Medulla oblongata (tissue), 1 donor: ENCODE measurements at regions not wholly inside any gene's neighbourhood (a gene's known extent, or its start where the extent isn't known, plus 50 kb on each side); places are given as distances from the start of the nearest gene placed in this dataset.
"Not testable (repeated sequence)": the region's sequence is repeated elsewhere in the genome, so short reads cannot be mapped to it uniquely, and the experiment has no call there.

Experiments
- DNase-seq: peaks from one replicate; pipeline ENCODE4 v3.0.0-alpha.2; 2015; ENCODE audit errors: extremely low spot score

DNA sequence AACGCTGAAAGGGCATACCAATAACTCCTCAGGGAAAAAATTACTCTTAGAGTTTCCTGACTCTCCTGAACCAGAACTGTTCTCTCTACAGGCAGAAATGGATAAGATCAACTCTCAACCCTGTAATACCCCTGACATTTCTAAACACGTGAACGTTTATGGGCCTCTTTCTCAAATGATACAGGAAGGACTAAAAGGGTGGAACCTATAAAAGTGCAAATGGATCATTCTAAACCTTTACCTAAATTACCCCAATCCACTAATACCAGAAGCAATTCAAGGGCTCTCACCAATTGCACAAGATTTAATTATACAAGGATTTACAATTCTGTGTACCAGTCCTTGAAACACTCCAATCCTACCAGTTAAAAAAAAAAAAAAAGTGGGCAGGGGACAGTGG lies 98.0 kb upstream of the FAM174B start:
- no peak for DNase-seq

DNA sequence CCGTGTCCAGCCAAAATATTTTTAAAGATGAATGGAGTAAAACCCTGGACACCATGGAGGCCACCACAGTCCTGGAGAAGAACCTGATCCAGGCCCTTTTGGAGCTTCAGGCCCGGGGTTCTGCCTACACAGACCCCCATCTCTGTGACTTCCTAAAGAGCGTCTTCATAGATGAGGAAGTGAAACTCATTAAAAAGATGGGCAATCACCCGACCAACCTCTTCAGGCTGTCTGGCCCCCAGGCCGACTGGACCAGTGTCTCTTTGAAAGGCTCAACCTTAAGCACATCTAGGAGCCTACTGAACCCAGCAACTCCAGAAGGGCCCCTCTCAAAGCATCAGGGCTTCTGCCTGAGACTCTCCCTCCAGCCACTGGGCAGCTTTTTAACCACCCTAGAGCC lies 107.9 kb upstream of the FAM174B start:
- DNase-seq = no peak

DNA sequence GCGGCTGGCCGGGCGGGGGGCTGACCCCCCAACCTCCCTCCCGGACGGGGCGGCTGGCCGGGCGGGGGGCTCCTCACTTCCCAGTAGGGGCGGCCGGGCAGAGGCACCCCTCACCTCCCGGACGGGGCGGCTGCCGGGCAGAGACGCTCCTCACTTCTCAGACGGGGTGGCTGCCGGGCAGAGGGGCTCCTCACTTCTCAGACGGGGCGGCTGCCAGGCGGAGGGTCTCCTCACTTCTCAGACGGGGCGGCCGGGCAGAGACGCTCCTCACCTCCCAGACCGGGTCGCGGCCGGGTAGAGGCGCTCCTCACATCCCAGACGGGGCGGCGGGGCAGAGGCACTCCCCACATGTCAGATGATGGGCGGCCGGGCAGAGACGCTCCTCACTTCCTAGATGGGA lies 112.6 kb upstream of the FAM174B start:
- not testable (repeated sequence) for DNase-seq

DNA sequence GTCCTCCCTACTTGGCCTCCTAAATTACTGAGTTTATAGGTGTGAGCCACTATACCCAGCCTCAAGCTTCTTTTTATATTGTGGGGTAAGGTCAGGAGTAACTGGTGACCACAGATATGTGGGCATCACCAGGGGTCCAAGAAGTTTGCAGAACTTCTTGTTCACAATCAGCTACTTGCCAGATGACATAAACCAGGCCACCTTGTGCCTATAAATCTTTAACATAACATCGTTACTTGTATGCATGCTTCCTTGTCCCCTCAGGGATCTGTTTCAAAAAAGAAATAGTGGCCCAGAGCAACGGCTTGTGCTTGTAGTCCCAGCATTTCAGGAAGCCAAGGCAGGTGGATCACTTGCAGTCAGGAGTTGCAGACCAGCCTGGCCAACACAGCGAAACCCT lies 115.1 kb upstream of the FAM174B start:
- no peak for DNase-seq

DNA sequence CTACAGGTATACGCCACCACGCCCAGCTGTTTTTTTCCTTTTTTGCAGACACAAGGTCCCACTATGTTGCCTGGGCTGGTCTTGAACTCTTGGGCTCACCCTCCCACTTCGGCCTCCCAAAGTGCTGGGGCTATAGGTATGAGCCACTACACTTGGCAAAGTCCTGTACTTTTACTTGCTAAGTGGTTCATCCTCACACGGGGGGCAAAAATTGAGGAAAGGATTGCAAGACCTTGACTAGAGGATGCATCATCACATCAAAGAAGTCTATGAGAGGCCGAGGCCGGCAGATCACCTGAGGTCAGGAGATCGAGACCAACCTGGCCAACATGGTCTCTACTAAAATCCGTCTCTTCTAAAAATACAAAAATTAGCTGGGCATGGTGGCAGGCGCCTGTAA lies 116.5 kb upstream of the FAM174B start:
- DNase-seq = no peak

DNA sequence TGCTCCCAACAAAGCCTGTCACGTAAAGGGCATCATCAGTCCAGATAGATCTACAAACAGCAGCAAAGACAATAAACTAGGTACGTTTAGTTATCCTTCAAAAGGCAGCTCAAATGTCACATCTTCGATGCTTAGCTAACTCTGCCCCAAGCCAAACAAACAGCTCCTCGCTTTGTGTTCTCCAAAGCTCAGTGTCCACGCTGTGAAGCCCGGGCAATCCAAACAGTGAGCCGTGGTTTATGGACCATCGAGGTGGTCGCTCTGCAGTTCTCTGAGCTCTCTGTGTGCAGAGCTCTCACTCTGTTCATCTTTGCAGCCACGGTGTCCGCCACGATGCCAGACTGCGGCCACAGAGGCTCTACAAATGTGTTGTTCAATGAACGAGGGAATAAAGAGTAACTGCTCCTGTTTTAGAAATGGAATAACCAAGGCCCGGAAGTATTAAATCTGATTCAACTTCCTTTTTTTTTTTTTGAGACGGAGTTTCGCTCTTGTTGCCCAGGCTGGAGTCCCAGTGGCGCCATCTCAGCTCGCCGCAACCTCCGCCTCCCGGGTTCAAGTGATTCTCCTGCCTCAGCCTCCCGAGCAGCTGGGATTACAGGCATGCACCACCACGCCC lies 117.2 kb upstream of the FAM174B start:
- DNase-seq = no peak

DNA sequence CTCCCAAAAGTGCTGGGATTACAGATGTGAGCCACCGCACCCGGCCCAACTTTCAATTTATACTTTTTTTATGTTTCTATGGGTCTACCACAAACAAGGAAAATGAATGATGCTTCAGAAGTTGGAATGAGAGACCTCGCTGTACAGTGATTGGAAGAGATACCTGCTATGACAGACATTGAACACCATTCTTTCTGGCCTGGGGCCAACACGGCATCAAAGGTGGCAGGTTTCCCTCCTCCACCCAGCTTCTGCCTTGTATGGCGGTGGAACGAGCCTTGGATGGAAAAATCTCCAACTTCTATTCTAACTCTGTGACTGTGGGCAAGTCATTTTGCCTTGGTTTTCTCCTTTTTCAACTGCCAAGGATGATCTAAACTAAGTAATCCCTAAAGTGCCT lies 117.8 kb upstream of the FAM174B start:
- no peak for DNase-seq

DNA sequence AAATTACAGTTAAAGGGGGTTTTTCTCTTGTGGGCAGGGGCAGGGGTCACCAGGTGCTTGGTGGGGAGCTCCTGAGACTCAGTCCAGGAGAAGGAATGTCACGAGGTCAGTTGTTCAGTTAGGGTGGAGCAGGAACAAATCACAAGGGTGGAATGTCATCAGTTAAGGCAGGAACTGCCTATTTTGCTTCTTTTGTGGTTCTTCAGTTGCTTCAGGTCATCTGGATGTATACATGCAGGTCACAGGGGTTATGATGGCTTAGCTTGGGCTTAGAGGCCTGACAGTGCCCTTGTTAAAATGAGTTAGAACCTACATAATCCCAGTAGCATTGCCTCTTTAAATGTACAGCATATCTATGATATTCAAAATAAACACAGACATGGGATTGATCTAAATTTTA lies 120.2 kb upstream of the CHD2 start:
- no peak for DNase-seq

DNA sequence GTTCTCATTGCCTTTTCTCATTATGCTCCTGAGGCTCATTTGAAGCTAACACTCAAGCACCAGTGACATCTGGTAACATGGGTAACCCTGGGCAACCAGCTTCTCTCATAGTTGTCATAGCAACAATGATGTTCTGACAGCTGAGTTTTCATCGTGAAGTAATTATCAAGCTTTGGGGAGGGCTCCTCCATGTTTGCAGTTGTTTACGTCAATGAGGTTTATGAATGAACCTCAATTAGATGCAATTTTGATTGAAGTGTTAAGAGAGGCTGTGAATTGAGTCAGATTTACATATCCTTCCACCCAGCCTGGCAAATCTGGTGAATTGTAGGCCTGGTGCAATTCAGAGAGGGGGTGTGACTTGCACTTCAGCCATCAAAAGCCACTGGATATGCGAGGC lies 119.3 kb upstream of the CHD2 start:
- no peak for DNase-seq

DNA sequence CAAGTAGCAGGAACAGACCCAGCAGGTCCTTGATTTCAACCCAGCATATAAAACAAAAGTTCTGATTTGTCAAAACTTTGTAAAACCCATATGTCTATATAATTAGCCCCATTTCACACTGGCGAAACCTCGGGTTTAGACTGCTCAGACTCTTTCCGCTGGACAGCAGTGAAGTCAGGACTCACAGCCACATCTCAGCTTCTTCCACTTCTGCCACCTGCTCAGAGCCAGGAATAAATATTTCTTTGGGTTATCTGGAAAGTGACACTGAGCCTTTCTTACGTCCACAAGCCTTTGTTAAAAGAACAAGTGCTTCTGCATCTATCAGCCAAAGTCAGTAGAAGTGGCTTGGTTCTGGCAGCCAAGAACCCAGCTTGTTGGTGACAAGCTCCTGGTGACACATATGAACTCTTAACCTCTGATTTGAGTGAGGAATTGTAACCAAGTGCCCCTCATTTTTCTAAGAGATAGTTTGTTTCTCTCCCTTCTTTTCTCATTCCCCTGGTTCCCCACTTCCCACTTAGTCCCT lies 118.1 kb upstream of the CHD2 start:
- DNase-seq = no peak

DNA sequence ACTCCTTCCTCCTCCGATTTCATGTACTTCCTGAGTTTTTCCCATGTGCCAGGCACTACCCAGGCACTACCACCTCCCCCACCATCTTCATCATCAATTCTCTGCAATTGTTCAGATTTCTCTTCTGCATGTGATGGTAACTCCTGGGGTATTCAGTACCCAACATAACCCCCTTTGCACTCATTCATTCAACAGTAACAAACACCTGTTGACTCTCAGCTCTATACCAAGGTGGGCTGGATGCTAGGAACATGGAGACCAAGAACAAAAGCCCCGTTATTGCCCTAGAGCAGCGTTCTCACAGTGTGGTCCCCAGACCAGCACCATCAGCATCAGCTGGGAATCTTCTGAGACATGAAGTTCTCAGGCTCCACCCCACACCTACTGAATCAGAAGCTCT lies 113.0 kb upstream of the CHD2 start:
- DNase-seq = no peak

DNA sequence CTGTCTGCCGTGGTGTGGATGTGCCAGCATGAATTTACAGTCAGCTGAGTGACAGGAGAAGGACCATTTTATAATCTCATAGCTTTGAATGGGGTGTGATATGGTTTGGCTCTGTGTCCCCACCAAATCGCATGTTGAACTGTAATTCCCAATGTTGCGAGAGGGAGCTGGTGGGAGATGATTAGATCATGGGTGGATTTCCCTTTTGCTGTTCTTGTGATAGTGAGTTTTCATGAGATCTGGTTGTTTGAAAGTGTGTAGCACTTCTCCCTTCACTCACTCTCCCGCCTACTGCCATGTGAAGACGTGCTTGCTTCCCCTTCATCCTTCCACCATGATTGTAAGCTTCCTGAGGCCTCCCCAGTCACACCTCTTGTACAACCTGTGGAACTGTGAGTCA lies 111.9 kb upstream of the CHD2 start:
- DNase-seq = no peak

DNA sequence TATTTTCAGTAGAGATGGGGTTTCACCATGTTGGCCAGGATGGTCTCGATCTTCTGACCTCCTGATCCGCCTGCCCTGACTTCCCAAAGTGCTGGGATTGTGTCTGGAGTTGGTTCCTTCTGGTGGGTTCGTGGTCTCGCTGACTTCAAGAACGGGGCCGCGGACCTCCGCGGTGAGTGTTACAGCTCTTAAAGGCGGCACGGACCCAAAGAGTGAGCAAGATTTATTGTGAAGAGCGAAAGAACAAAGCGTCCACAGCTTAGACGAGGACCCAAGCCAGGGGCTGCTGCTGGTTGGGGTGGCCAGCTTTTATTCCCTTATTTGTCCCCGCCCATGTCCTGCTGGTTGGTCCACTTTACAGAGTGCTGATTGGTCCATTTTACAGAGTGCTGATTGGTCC lies 111.3 kb upstream of the CHD2 start:
- DNase-seq = not testable (repeated sequence)

DNA sequence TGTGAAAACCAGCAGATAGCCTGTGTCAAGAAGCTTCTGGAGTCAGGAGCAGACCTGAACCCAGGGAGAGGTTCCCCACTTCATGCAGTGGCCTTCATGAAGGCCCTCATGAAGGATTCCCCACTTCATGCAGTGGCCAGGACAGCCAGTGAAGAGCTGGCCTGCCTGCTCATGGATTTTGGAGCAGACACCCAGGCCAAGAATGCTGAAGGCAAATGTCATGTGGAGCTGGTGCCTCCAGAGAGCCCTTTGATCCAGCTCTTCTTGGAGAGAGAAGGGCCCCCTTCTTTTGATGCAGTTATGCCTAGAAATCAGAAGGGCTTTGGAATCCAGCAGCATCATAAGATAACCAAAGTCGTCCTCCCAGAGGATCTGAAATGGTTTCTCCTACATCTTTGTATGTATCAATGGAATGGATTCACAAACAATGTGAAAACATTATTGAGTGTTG lies 103.9 kb upstream of the CHD2 start:
- DNase-seq = no peak

DNA sequence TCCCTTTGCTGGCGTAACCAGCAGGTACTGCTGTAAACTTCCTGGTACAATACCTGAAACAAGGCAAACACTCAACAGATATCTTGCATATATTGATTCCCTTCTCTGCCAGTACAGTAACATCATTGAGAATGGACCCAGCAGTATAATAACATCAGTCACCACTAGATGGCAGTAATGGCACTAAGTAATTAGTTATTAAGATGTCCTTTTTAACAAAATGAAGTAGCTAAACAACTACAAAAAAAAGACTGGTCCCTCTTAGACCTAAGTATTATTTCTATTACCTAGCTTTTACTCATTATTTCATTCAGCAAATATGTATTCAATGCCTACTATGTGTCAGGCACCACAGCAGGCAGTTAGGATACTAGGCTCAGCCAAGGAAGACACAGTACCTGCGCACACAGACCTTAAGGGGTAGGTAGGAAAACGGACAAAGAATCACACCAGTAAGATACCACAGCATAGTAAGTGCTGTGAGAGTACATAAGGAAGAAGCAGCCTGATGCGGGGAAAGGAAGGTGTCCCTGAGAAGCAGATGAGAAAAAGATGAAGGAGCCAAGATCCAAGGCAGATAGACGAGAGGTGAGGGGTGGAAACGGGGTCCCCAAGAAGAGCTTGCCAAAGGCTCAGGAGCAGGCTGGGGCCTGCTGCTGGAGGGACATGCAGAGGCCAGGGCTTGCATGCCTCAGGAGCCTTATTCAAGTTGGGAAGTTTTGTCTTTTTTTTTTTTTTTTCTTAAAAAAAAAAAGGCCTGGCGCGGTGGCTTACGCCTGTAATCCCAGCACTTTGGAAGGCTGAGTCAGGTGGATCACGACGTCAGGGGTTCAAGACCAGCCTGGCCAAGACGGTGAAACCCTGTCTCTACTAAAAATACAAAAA lies 102.7 kb upstream of the CHD2 start:
- DNase-seq = peak; percentile 93

DNA sequence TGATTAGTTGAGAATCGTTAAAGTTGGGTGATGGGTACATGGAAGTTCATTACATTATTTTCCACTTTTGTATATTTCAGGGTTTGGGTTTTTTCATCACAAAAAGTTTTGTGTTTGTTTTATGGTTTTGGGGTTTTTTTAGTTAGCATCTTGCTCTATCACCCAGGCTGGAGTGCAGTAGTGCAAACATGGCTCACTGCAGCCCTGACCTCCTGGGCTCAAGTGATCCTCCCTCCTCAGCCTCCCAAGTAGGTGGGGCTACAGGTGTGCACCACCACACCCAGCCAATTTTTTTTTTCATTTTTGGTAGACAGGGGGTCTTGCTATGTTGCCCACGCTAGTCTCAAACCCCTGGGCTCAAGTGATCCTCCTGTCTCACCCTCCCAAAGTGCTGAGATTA lies 100.1 kb upstream of the CHD2 start:
- DNase-seq = no peak

DNA sequence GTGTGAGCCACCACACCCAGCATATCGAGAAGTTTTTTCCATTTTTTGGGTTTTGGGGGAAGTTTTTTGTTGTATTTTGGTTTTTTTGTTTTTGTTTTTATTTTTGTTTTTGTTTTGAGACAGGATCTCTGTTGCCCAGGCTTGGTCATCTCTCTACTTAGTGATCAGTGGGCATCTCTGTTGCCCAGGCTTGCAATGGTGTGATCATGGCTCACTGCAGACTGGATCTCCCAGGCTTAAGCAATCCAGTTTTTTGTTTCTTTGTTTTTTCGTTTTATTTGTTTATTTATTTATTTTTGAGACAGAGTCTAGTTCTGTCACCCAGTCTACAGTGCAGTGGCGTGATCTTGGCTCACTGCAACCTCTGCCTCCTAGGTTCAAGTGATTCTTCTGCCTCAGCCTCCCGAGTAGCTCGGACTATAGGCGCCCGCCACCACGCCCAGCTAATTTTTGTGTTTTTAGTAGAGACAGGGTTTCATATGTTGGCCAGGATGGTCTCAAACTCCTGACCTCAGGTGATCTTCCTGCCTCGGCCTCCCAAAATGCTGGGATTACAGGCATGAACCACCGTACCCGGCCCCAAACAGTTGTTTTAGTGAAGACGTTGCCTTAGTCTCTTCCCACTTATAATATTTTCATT lies 99.6 kb upstream of the CHD2 start:
- not testable (repeated sequence) for DNase-seq

DNA sequence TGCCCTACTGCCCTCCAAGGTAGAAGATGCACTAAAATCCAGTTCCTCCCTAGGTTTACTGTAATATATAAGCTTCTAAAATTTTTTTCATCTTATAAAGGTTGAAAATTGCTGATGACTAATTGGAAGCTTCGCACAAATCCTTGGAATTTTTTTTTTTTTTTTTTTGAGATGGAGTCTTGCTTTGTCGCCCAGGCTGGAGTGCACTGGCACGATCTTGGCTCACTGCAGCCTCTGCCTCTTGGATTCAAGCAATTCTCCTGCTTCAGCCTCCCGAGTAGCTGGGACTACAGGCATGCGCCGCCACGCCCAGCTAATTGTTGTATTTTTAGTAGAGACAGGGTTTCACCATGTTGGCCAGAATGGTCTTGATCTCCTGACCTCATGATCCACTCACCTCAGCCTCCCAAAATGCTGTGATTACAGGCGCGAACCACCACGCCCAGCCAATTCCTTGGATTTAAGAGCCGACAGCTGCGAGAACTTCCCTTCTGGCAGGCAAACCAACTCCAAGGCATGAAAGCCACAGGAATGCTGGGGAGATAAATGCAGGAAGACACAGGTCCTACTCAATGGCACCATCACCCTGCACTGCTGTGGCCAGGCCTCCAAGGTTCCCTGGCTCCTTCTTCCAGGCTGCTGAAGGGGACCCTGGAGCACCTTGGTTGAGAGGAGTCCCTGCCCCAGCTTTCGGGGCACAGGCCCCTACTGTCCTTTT lies 98.9 kb upstream of the CHD2 start:
- not testable (repeated sequence) for DNase-seq

DNA sequence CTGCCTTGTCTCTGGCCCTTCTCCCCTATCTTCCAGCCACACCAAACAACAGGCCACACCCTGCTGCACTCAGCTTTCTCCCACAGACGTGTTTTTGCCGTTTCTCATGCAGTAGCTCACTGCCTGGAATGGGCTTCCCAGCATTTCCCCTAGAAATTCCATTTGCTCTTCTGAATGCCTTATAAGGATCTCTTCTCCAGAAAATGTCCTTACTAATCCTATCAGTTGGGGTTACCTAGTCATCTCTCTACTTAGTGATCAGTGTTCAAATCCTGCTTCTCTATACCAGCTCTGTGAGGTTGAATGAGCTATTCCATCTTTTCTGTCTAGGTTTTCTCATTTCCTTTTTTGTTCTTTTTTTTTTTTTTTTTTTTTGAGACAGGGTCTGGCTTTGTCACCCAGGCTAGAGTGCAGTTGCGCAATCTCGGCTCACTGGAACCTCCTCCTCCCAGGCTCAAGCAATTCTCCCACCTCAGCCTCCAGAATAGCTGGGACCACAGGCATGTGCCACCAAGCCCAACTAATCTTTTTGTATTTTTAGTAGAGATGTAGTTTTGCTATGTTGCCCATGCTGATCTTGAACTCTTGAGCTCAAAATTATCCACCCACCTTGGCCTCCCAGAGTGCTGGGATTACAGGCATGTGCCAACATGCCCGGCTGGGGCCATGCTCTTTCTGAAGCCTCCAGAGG lies 98.2 kb upstream of the CHD2 start:
- DNase-seq = no peak

DNA sequence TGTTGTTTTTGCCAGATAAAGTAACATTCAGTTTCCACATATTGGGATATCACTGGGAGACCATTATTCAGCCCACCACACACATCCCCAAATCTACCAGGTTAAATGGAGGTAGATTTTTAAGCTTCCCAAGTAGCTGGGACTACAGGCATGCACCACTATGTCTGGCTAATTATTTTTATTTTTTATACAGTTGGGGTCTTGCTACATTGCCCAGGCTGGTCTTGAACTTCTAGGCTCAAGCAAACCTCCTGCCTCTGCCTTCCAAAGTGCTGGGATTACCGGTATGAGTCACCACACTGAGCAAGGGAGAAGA lies 96.6 kb upstream of the CHD2 start:
- DNase-seq = no peak

DNA sequence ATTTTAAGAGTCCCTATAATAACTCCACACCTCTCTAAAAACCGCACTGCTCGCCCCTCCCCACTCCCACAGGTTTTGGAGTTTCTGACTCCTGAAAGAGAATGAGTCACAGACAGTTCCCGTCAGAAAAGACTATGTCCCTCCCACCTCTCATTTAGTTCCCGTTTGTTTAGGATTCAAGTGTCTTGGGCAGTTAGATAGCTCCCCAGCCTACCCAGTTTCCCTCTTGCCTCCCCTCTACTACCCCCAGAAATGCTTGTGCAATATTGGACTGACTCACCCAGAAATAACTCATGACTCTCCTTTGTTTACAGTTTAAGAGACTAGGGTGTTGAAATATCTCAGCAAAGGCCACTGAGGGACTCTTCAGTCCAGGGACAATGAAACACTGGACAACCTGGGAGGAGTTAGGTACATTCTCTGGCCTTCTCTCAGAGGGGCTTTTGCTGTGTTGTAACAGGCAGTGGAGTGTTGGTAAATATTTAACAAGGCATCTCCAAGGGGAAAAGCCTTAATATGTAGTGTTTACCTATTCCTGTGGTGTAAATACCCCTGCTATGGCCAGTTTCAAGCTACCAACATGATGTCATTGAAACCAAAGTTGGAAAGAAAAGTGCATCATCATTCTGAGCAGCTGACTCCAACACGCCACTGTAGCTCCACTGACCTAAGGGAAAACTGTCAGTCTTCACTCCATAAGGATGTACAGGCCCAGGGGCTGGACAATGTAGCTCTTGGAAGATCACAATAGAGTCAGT lies 96.1 kb upstream of the CHD2 start:
- peak; percentile 90 for DNase-seq
